ENCODE measurements at regions not wholly inside any gene's neighbourhood (a gene's known extent, or its start where the extent isn't known, plus 50 kb on each side); places are given as distances from the start of the nearest gene placed in this dataset.

- Histone ChIP-seq H3K27ac (no peak overlapping the region), H3K4me3 (no peak overlapping the region), H3K36me3 (no peaks in the 10 kb centered on the region), H3K27me3 (no peaks in the 10 kb centered on the region), H3K4me1 (no peaks in the 10 kb centered on the region), H3K9me3 (no peaks in the 10 kb centered on the region)
- DNase-seq (ENCODE audit: low spot score in 2 of 2): no peak
- intact Hi-C loops (cut with DNase I): no loop called here
- TF ChIP-seq CTCF (IDR thresholded peaks at IDR 0.05): no peak
These were observed 339.1 kb downstream of the SOX11 start for GRCh38 chr2:6031200-6031867.

DNA sequence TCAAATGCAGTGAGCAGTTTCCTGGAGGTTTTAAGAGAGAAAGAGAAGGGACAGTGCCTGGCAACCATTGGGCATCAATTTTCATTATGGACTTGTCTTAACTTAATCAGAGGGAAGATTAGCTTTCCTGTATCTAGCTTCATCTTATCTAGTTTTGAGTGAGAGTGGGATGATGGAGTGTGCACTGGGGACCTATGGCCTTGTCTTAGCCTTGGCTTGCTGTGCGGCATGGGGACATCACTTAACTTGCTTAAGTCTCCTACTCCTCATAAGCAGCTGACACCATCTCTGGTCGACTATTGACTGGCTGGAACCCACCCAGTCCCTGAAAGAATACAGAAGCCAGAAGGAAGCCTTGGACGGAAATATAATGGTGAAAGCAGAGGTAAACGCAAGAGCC is 344.0 kb downstream of the SOX11 start:
- no peak for DNase-seq (ENCODE audit: low spot score in 2 of 2)
- TF ChIP-seq CTCF (IDR thresholded peaks at IDR 0.05): no peak
- Histone ChIP-seq H3K4me3 (no peak overlapping the region), H3K4me1 (no peaks in the 10 kb centered on the region), H3K36me3 (no peaks in the 10 kb centered on the region), H3K27ac (no peak overlapping the region), H3K9me3 (no peaks in the 10 kb centered on the region), H3K27me3 (no peaks in the 10 kb centered on the region)
- intact Hi-C loops (cut with DNase I): no loop called here

GRCh38 chr2:6043238-6043637 is 351.1 kb downstream of the SOX11 start:
- TF ChIP-seq CTCF (IDR thresholded peaks at IDR 0.05): no peak

DNA sequence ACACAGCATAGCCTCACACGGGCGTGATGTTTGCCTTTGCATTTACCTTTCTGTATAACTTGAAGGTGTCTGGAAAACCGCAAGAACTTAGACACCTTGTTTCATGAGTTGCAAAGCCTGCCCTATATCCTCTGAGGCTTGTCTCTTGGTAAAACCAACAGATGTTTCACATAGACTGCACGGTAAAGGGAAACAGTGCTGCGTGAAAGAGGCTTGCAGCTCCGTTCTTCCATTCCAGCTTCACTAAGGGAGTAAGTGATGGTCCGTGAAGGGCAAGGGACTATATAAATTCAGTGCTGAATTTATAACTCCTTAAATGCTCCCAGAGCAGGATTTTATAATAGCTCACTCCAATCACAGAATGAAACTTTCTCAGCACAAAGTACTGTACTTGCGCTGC is 360.5 kb downstream of the SOX11 start:
- Histone ChIP-seq H3K36me3 (no peaks in the 10 kb centered on the region), H3K27me3 (no peaks in the 10 kb centered on the region), H3K9me3 (no peaks in the 10 kb centered on the region), H3K4me3 (no peak overlapping the region), H3K4me1 (no peaks in the 10 kb centered on the region), H3K27ac (no peak overlapping the region)
- intact Hi-C loops (cut with DNase I): no loop called here
- DNase-seq (ENCODE audit: low spot score in 2 of 2): no peak
- TF ChIP-seq CTCF (IDR thresholded peaks at IDR 0.05): no peak

More at GRCh38 chr2:6043238-6043637, 351.1 kb downstream of the SOX11 start:
- Histone ChIP-seq H3K4me1 (no peaks in the 10 kb centered on the region), H3K36me3 (no peaks in the 10 kb centered on the region), H3K4me3 (no peak overlapping the region), H3K9me3 (no peaks in the 10 kb centered on the region), H3K27ac (no peak overlapping the region), H3K27me3 (no peaks in the 10 kb centered on the region)
- intact Hi-C loops (cut with DNase I): no loop called here
- no peak for DNase-seq (ENCODE audit: low spot score in 2 of 2)

- H3K4me3 ChIP-seq: no peak overlapping the region
- no peaks in the 10 kb centered on the region for H3K27me3 ChIP-seq
- no peaks in the 10 kb centered on the region for H3K4me1 ChIP-seq
- H3K36me3 ChIP-seq: no peaks in the 10 kb centered on the region
- no peaks in the 10 kb centered on the region for H3K9me3 ChIP-seq
- DNase-seq (ENCODE audit: low spot score in 2 of 2): no peak
- intact Hi-C loops (cut with DNase I): no loop called here
- TF ChIP-seq CTCF (IDR thresholded peaks at IDR 0.05): no peak
- H3K27ac ChIP-seq: no peak overlapping the region
These were observed 361.6 kb downstream of the SOX11 start for GRCh38 chr2:6053743-6054142.
